KMS-11 (cell line): ENCODE measurements at regions not wholly inside any gene's neighbourhood (a gene's known extent, or its start where the extent isn't known, plus 50 kb on each side); places are given as distances from the start of the nearest gene placed in this dataset.

Experiments used
- H2AFZ ChIP-seq: fragments of 200-600 bp; sonication (generic); 2 replicates; pipeline ENCODE4 v1.6.1; 2016; ENCODE audit warnings: antibody characterized with exemption, mixed run types, low read depth
- H3K27ac ChIP-seq: fragments of 200-600 bp; sonication (generic); 2 replicates; pipeline ENCODE4 v1.6.1; 2016; ENCODE audit warnings: mild to moderate bottlenecking, mixed run types
- H3K27me3 ChIP-seq: fragments of 200-600 bp; sonication (generic); 2 replicates; pipeline ENCODE4 v1.6.1; 2017; ENCODE audit warnings: mild to moderate bottlenecking, low read depth, mixed run types, moderate library complexity; ENCODE audit not compliant: insufficient read depth
- H3K36me3 ChIP-seq: fragments of 200-600 bp; sonication (generic); 2 replicates; pipeline ENCODE4 v1.6.1; 2017; ENCODE audit warnings: mild to moderate bottlenecking, mixed run types; ENCODE audit not compliant: insufficient read depth
- H3K4me1 ChIP-seq: fragments of 200-600 bp; sonication (generic); 2 replicates; pipeline ENCODE4 v1.6.1; 2016; ENCODE audit warnings: mild to moderate bottlenecking, low read depth, mixed run types; ENCODE audit not compliant: poor library complexity, severe bottlenecking
- H3K4me2 ChIP-seq: fragments of 200-600 bp; sonication (generic); 2 replicates; pipeline ENCODE4 v1.7.0; 2016; ENCODE audit warnings: mild to moderate bottlenecking, mixed run types
- H3K4me3 ChIP-seq: fragments of 200-600 bp; sonication (generic); IDR thresholded peaks from 2 replicates; pipeline ENCODE4 v1.6.1; 2017; ENCODE audit warnings: low read depth, low read length, mixed read lengths; ENCODE audit not compliant: insufficient read depth
- H3K79me2 ChIP-seq: fragments of 200-600 bp; sonication (generic); 2 replicates; pipeline ENCODE4 v1.6.1; 2016; ENCODE audit warnings: low read depth, mixed run types; ENCODE audit not compliant: insufficient read depth
- H3K9ac ChIP-seq: fragments of 200-600 bp; sonication (generic); 2 replicates; pipeline ENCODE4 v1.6.1; 2016; ENCODE audit warnings: mild to moderate bottlenecking, mixed run types
- H4K20me1 ChIP-seq: fragments of 200-600 bp; sonication (generic); 2 replicates; pipeline ENCODE4 v1.6.1; 2016; ENCODE audit warnings: mild to moderate bottlenecking, mixed run types; ENCODE audit not compliant: insufficient read depth
- TF ChIP-seq, protein P1 (sequence below): fragments of 200-600 bp; sonication (generic); conservative IDR thresholded peaks from 2 replicates; pipeline ENCODE4 v1.6.1; 2017; ENCODE audit warnings: low read depth, mild to moderate bottlenecking, antibody characterized with exemption, low read length, moderate library complexity, mixed read lengths

GRCh38 chr4:156146571-156146970, 192.9 kb upstream of the CTSO start:
- Histone ChIP-seq H3K27me3 (no peaks in the 10 kb centered on the region), H3K9ac (no peak overlapping the region), H2AFZ (no peak overlapping the region), H4K20me1 (no peaks in the 10 kb centered on the region), H3K27ac (no peak overlapping the region), H3K4me1 (no peaks in the 10 kb centered on the region), H3K4me2 (no peak overlapping the region), H3K4me3 (no peak overlapping the region), H3K36me3 (no peaks in the 10 kb centered on the region), H3K79me2 (no peaks in the 10 kb centered on the region)
- TF ChIP-seq, protein P1, sequence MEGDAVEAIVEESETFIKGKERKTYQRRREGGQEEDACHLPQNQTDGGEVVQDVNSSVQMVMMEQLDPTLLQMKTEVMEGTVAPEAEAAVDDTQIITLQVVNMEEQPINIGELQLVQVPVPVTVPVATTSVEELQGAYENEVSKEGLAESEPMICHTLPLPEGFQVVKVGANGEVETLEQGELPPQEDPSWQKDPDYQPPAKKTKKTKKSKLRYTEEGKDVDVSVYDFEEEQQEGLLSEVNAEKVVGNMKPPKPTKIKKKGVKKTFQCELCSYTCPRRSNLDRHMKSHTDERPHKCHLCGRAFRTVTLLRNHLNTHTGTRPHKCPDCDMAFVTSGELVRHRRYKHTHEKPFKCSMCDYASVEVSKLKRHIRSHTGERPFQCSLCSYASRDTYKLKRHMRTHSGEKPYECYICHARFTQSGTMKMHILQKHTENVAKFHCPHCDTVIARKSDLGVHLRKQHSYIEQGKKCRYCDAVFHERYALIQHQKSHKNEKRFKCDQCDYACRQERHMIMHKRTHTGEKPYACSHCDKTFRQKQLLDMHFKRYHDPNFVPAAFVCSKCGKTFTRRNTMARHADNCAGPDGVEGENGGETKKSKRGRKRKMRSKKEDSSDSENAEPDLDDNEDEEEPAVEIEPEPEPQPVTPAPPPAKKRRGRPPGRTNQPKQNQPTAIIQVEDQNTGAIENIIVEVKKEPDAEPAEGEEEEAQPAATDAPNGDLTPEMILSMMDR, result no peak

DNA sequence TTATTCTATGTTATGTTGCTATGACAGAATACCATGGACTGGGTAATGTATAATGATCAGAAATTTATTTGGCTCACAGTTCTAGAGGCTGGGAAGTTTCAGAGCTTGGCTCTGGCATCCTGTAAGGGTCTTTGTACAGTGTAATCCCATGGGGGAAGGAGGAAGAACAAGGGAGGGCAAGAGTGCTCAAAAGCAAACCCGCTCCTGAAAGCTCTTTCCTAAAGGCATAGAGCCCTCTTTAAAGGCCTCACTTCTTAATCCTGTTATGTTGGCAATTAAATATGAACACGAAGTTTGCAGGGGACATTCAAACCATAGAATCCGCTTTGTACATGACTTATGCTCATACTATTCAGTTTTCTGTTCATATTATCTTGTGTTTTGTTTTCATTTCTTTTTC, 191.3 kb upstream of the CTSO start:
- Histone ChIP-seq H3K36me3 (no peaks in the 10 kb centered on the region), H3K9ac (no peak overlapping the region), H3K4me1 (no peaks in the 10 kb centered on the region), H3K27me3 (no peaks in the 10 kb centered on the region), H3K27ac (no peak overlapping the region), H3K4me3 (no peak overlapping the region), H3K4me2 (no peak overlapping the region), H3K79me2 (no peaks in the 10 kb centered on the region), H2AFZ (no peak overlapping the region), H4K20me1 (no peaks in the 10 kb centered on the region)
- TF ChIP-seq, protein P1, result no peak

GRCh38 chr4:156138781-156139280, 185.2 kb upstream of the CTSO start:
- Histone ChIP-seq H2AFZ (no peak overlapping the region), H3K27me3 (no peaks in the 10 kb centered on the region), H3K9ac (no peak overlapping the region), H3K79me2 (no peaks in the 10 kb centered on the region), H3K27ac (no peak overlapping the region), H3K36me3 (no peaks in the 10 kb centered on the region), H3K4me2 (no peak overlapping the region), H3K4me3 (no peak overlapping the region), H4K20me1 (no peaks in the 10 kb centered on the region), H3K4me1 (no peaks in the 10 kb centered on the region)
- TF ChIP-seq, protein P1, result no peak

DNA sequence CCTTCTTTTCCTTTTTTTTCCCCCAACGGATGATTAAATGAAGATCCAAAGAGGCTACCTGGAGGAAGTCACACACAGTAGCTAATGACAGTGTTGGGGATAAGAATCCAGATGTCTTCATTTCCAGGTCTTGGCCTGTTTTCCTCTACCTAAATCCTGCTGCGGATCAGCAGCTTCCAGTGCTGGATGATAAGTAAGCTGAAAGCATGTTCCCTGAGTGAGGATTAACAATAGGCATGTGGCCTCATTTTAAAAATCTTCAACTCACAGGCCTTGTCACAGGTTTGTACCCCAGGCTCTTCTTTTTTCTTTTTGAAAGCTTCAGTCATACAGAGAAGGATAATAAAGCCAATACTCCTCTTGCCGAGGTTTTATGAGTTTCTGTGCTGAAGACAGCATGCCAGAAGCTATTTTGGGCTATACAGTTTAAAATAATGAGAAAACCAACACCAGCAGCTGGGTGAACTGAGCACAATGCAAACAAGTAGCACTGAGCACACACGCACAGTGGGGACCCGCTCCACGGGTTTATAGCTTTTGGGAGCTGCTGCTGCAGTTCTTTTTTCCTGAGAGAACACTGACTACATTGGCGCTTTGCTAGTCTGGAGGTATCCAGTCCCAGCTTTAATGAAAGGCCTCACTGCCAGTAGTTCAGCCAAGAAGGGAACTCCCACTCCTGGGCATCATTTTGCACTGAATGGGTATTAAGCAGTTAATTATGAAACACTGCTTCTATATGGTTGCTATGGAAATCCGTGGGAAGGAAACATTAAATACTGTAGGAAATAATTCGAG, 184.2 kb upstream of the CTSO start:
- Histone ChIP-seq H3K4me1 (no peaks in the 10 kb centered on the region), H3K4me2 (no peak overlapping the region), H2AFZ (no peak overlapping the region), H3K79me2 (no peaks in the 10 kb centered on the region), H3K9ac (no peak overlapping the region), H3K27me3 (no peaks in the 10 kb centered on the region), H3K4me3 (no peak overlapping the region), H3K36me3 (no peaks in the 10 kb centered on the region), H3K27ac (no peak overlapping the region), H4K20me1 (no peaks in the 10 kb centered on the region)
- TF ChIP-seq, protein P1, result no peak
